Neutrophil (primary cell): ENCODE measurements at regions not wholly inside any gene's neighbourhood (a gene's known extent, or its start where the extent isn't known, plus 50 kb on each side); places are given as distances from the start of the nearest gene placed in this dataset.

ENCODE experiments used
- H3K27ac ChIP-seq: fragments of 200-600 bp; sonication (generic); 2 replicates; pipeline ENCODE4 v1.5.1; 2016; ENCODE audit warnings: mild to moderate bottlenecking, moderate library complexity
- H3K27me3 ChIP-seq: fragments of 200-600 bp; sonication (generic); 2 replicates; pipeline ENCODE4 v1.6.0; 2016; ENCODE audit warnings: mild to moderate bottlenecking
- H3K36me3 ChIP-seq: fragments of 200-600 bp; sonication (generic); 2 replicates; pipeline ENCODE4 v1.5.1; 2017
- H3K4me1 ChIP-seq, 2 experiments: fragments of 200-600 bp in 1 of 2; sonication (generic) in 1 of 2; 1 replicate in 1 of 2; 2 replicates in 1 of 2; pipeline versions ENCODE4 v1.5.1 to v1.6.1; 2013 to 2016; ENCODE audit warnings: low read depth in 1 of 2, low read length in 1 of 2, mild to moderate bottlenecking in 1 of 2, moderate library complexity in 1 of 2; ENCODE audit not compliant: control insufficient read depth in 1 of 2, insufficient read depth in 1 of 2
- H3K4me3 ChIP-seq, 2 experiments: fragments of 200-600 bp in 1 of 2; sonication (generic) in 1 of 2; 1 replicate in 1 of 2; 2 replicates in 1 of 2; pipeline ENCODE4 v1.5.1; 2013 to 2016; ENCODE audit warnings: low read depth in 1 of 2, low read length in 1 of 2, mild to moderate bottlenecking in 1 of 2, moderate library complexity in 1 of 2
- H3K9me3 ChIP-seq: fragments of 200-600 bp; sonication (generic); 2 replicates; pipeline ENCODE4 v1.5.1; 2016
- CTCF ChIP-seq: fragments of 200-600 bp; sonication (generic); IDR thresholded peaks from 2 replicates; pipeline ENCODE4 v1.5.1; 2016; ENCODE audit warnings: antibody characterized with exemption

GRCh38 chr13:30037306-30037705 lies 186.9 kb upstream of the UBL3 start:
- TF ChIP-seq CTCF = no peak

GRCh38 chr13:30034458-30034795 lies 184.0 kb upstream of the UBL3 start:
- H3K27me3 ChIP-seq = peaks cover 10% of the 10 kb centered on the region
- no peak for TF ChIP-seq CTCF
- no peaks in the 10 kb centered on the region for H3K36me3 ChIP-seq
- H3K27ac ChIP-seq = no peak overlapping the region
- H3K4me1 ChIP-seq = no peaks in the 10 kb centered on the region
- no peak overlapping the region for H3K4me3 ChIP-seq
- no peaks in the 10 kb centered on the region for H3K9me3 ChIP-seq

More at GRCh38 chr13:30037306-30037705, 186.9 kb upstream of the UBL3 start:
- Histone ChIP-seq H3K36me3 (no peaks in the 10 kb centered on the region), H3K4me3 (no peak overlapping the region), H3K27ac (no peak overlapping the region), H3K4me1 (no peaks in the 10 kb centered on the region), H3K27me3 (peaks cover 18% of the 10 kb centered on the region), H3K9me3 (no peaks in the 10 kb centered on the region)

- H3K27ac ChIP-seq = no peak overlapping the region
- no peaks in the 10 kb centered on the region for H3K4me1 ChIP-seq
- H3K9me3 ChIP-seq = no peaks in the 10 kb centered on the region
- H3K27me3 ChIP-seq = peaks cover 4% of the 10 kb centered on the region
- H3K4me3 ChIP-seq = no peak overlapping the region
- no peak for TF ChIP-seq CTCF
- no peaks in the 10 kb centered on the region for H3K36me3 ChIP-seq
Measured at GRCh38 chr13:30033681-30034457, 183.5 kb upstream of the UBL3 start.

GRCh38 chr13:30032263-30032662 lies 181.8 kb upstream of the UBL3 start:
- H3K4me3 ChIP-seq = no peak overlapping the region
- no peak for TF ChIP-seq CTCF

GRCh38 chr13:30031488-30031887 lies 181.1 kb upstream of the UBL3 start:
- Histone ChIP-seq H3K36me3 (no peaks in the 10 kb centered on the region), H3K9me3 (no peaks in the 10 kb centered on the region), H3K27me3 (no peaks in the 10 kb centered on the region), H3K4me1 (no peaks in the 10 kb centered on the region), H3K4me3 (no peak overlapping the region), H3K27ac (no peak overlapping the region)
- no peak for TF ChIP-seq CTCF

More at GRCh38 chr13:30032263-30032662, 181.8 kb upstream of the UBL3 start:
- Histone ChIP-seq H3K4me1 (no peaks in the 10 kb centered on the region), H3K36me3 (no peaks in the 10 kb centered on the region), H3K9me3 (no peaks in the 10 kb centered on the region), H3K27me3 (no peaks in the 10 kb centered on the region), H3K27ac (no peak overlapping the region)
